ENCODE measurements at regions not wholly inside any gene's neighbourhood (a gene's known extent, or its start where the extent isn't known, plus 50 kb on each side); places are given as distances from the start of the nearest gene placed in this dataset.
"Not testable (repeated sequence)": the region's sequence is repeated elsewhere in the genome, so short reads cannot be mapped to it uniquely, and the experiment has no call there.

- no peak overlapping the region for H3K27ac ChIP-seq
- no peak for TF ChIP-seq Cebpa-rat (IDR thresholded peaks at IDR 0.05)
- no peaks in the 10 kb centered on the region for H3K27me3 ChIP-seq
- no peaks in the 10 kb centered on the region for H3K9me3 ChIP-seq
- H4K20me1 ChIP-seq, result no peaks in the 10 kb centered on the region
- H3K9ac ChIP-seq, result no peak overlapping the region
- no peak overlapping the region for H3K4me2 ChIP-seq
- H3K4me1 ChIP-seq, result no peaks in the 10 kb centered on the region
- no peak overlapping the region for H3K4me3 ChIP-seq
- H3K36me3 ChIP-seq, result no peaks in the 10 kb centered on the region
Measured at GRCh38 chr1:221251580-221251979, 372.3 kb downstream of the HLX start.

- no peak overlapping the region for H3K27ac ChIP-seq
- H3K9ac ChIP-seq, result no peak overlapping the region
- H3K4me2 ChIP-seq, result no peak overlapping the region
- TF ChIP-seq Cebpa-rat (IDR thresholded peaks at IDR 0.05), result no peak
- H4K20me1 ChIP-seq, result no peaks in the 10 kb centered on the region
- peaks cover 4% of the 10 kb centered on the region; the same call in 1 of the 2 replicates for H3K9me3 ChIP-seq
- H3K4me3 ChIP-seq, result no peak overlapping the region
- no peaks in the 10 kb centered on the region for H3K36me3 ChIP-seq
- H3K4me1 ChIP-seq, result no peaks in the 10 kb centered on the region
- no peaks in the 10 kb centered on the region for H3K27me3 ChIP-seq
Measured at GRCh38 chr1:221254813-221255212, 375.6 kb downstream of the HLX start.

GRCh38 chr1:221256773-221257172 is 377.5 kb downstream of the HLX start:
- H3K9ac ChIP-seq, result no peak overlapping the region
- TF ChIP-seq Cebpa-rat (IDR thresholded peaks at IDR 0.05), result no peak
- H3K27me3 ChIP-seq, result no peaks in the 10 kb centered on the region
- no peak overlapping the region for H3K27ac ChIP-seq
- H3K9me3 ChIP-seq, result peaks cover 4% of the 10 kb centered on the region; the same call in 1 of the 2 replicates
- no peak overlapping the region for H3K4me2 ChIP-seq
- no peak overlapping the region for H3K4me3 ChIP-seq
- no peaks in the 10 kb centered on the region for H3K36me3 ChIP-seq
- no peaks in the 10 kb centered on the region for H4K20me1 ChIP-seq
- no peaks in the 10 kb centered on the region for H3K4me1 ChIP-seq

- H3K9me3 ChIP-seq, H3K9ac ChIP-seq, H3K27me3 ChIP-seq, H4K20me1 ChIP-seq, H3K4me1 ChIP-seq, H3K4me3 ChIP-seq, H3K27ac ChIP-seq, H3K36me3 ChIP-seq, H3K4me2 ChIP-seq: not testable (repeated sequence)
Measured at GRCh38 chr1:221257548-221257947, 378.3 kb downstream of the HLX start.

- peaks cover 11% of the 10 kb centered on the region for H3K9me3 ChIP-seq
- not testable (repeated sequence) for H3K4me1 ChIP-seq, H3K9ac ChIP-seq, H3K4me3 ChIP-seq, H3K4me2 ChIP-seq, H4K20me1 ChIP-seq, H3K36me3 ChIP-seq, H3K27me3 ChIP-seq, H3K27ac ChIP-seq
Measured at GRCh38 chr1:221262677-221263076, 383.4 kb downstream of the HLX start.

- H3K27ac ChIP-seq, result no peak overlapping the region
- no peaks in the 10 kb centered on the region for H3K36me3 ChIP-seq
- H3K9ac ChIP-seq, result no peak overlapping the region
- H3K27me3 ChIP-seq, result no peaks in the 10 kb centered on the region
- no peaks in the 10 kb centered on the region for H4K20me1 ChIP-seq
- H3K9me3 ChIP-seq, result peaks cover 8% of the 10 kb centered on the region; the same call in 1 of the 2 replicates
- no peak overlapping the region for H3K4me3 ChIP-seq
- TF ChIP-seq Cebpa-rat (IDR thresholded peaks at IDR 0.05), result no peak
- no peaks in the 10 kb centered on the region for H3K4me1 ChIP-seq
- H3K4me2 ChIP-seq, result no peak overlapping the region
Measured at GRCh38 chr1:221263831-221264767, 384.9 kb downstream of the HLX start.

GRCh38 chr1:221264848-221265247 is 385.6 kb downstream of the HLX start:
- Histone ChIP-seq H3K27me3 (no peaks in the 10 kb centered on the region), H3K9me3 (peaks cover 8% of the 10 kb centered on the region; the same call in 1 of the 2 replicates), H3K27ac (no peak overlapping the region), H3K9ac (no peak overlapping the region), H3K4me2 (no peak overlapping the region), H3K4me1 (no peaks in the 10 kb centered on the region), H3K4me3 (no peak overlapping the region), H4K20me1 (no peaks in the 10 kb centered on the region), H3K36me3 (no peaks in the 10 kb centered on the region)
- TF ChIP-seq Cebpa-rat (IDR thresholded peaks at IDR 0.05), result no peak

GRCh38 chr1:221268295-221268694 is 389.1 kb downstream of the HLX start:
- no peak for TF ChIP-seq Cebpa-rat (IDR thresholded peaks at IDR 0.05)
- Histone ChIP-seq H3K27me3 (no peaks in the 10 kb centered on the region), H3K36me3 (no peaks in the 10 kb centered on the region), H3K4me1 (no peaks in the 10 kb centered on the region), H3K4me2 (no peak overlapping the region), H3K9ac (no peak overlapping the region), H4K20me1 (no peaks in the 10 kb centered on the region), H3K9me3 (peaks cover 1% of the 10 kb centered on the region; the same call in 1 of the 2 replicates), H3K4me3 (no peak overlapping the region), H3K27ac (no peak overlapping the region)

GRCh38 chr1:221271701-221272100 is 392.5 kb downstream of the HLX start:
- no peak for TF ChIP-seq Cebpa-rat (IDR thresholded peaks at IDR 0.05)
- Histone ChIP-seq H4K20me1 (no peaks in the 10 kb centered on the region), H3K4me1 (no peaks in the 10 kb centered on the region)

GRCh38 chr1:221272940-221273339 is 393.7 kb downstream of the HLX start:
- no peaks in the 10 kb centered on the region for H3K36me3 ChIP-seq
- no peaks in the 10 kb centered on the region for H3K27me3 ChIP-seq
- no peaks in the 10 kb centered on the region for H4K20me1 ChIP-seq
- H3K4me2 ChIP-seq, result no peak overlapping the region
- H3K9me3 ChIP-seq, result no peaks in the 10 kb centered on the region
- H3K9ac ChIP-seq, result no peak overlapping the region
- no peaks in the 10 kb centered on the region for H3K4me1 ChIP-seq
- no peak overlapping the region for H3K4me3 ChIP-seq
- no peak for TF ChIP-seq Cebpa-rat (IDR thresholded peaks at IDR 0.05)
- H3K27ac ChIP-seq, result no peak overlapping the region

More at GRCh38 chr1:221271701-221272100, 392.5 kb downstream of the HLX start:
- H3K36me3 ChIP-seq, result no peaks in the 10 kb centered on the region
- H3K4me3 ChIP-seq, result no peak overlapping the region
- no peaks in the 10 kb centered on the region for H3K9me3 ChIP-seq
- no peak overlapping the region for H3K9ac ChIP-seq
- no peaks in the 10 kb centered on the region for H3K27me3 ChIP-seq
- no peak overlapping the region for H3K4me2 ChIP-seq
- H3K27ac ChIP-seq, result no peak overlapping the region

Measured in BLaER1 (cell line).